NCI-H1048 (cell line): ENCODE measurements at regions not wholly inside any gene's neighbourhood (a gene's known extent, or its start where the extent isn't known, plus 50 kb on each side); places are given as distances from the start of the nearest gene placed in this dataset.

Source experiments
- DNase-seq: peaks from one replicate; lab custom pipeline; 2025; lab: John Stamatoyannopoulos, UW

DNA sequence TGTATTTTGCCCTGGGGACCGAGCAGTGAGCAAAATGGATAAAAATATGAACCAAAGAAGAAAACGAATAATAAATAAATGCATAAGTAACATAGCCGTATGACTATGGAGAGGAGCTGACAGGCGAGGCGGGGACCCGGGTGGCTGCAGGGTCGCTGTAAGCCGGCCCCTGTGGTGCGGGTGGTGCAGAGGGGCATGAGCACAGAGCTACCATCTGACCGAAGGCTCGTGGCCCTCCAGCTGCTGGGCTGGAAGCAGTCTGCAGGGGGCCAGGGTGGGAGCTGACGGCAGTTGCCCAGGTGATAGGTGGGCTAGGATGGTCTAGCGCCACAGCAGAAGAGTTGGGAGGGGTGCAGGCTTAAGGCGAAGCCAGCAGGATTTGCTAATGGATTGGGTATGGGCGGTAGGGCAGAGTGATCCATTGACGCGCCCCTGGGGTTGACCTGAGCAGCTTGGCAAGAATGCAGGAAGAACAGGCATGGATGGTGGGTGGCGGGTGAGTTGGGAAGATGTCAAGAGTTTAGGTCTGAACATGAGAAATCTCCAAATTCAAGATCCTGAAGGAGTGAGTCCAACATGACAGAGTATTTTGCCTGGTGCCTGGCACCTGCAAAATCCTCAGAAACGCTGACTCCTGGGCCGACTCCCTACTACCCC lies 228.0 kb downstream of the FOXL1 start:
- no peak for DNase-seq

DNA sequence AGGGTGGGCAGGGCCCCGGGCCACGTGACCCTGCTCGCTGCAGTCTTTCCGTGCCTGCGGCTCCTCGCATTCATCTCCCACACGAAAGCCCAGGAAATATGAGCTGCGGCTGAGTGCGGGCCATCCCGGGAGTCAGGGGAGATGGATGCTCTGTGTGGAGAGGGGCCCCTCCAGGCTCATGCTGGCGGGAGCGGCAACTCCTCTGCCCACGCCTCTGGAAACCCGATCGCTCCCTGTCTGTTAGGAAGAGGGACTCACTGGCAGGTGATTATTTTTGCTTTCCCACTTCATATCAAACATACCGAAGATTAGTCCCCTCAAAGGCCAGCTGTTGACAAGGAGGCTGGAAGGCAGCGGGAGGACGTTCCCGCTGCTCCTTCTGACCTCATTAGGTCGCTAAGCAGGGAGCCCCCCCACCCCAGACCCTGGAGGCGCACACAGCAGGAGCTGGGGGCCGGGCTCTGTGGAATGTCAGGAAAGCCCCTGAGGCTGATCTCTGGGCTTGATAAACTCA lies 228.5 kb downstream of the FOXL1 start:
- no peak for DNase-seq

DNA sequence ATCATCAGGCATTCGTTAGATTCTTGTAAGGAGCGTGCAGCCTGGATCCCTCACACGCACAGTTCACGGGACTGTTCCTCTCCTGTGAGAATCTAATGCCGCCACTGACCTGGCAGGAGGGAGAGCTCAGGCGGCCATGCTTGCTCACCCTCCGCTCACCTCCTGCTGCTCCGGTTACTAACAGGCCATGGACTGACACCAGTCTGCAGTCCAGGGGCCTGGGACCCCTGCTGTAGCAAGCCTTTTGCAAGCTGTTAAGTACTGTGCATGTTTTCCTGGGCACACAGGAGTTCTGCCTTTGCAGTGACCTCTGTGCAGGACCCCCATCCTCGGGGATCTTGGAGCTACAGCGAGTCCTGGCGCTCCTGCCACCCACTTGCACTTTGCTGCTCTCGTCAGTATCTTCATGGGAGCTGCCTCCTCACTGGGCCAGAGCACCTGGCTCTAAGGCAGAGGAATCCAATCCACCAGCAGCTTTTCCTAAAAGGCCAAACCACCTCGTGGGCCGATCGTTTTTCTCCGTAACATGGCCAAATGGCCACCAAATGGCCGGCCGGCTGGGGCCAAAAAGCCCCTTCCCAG lies 230.6 kb downstream of the FOXL1 start:
- no peak for DNase-seq

DNA sequence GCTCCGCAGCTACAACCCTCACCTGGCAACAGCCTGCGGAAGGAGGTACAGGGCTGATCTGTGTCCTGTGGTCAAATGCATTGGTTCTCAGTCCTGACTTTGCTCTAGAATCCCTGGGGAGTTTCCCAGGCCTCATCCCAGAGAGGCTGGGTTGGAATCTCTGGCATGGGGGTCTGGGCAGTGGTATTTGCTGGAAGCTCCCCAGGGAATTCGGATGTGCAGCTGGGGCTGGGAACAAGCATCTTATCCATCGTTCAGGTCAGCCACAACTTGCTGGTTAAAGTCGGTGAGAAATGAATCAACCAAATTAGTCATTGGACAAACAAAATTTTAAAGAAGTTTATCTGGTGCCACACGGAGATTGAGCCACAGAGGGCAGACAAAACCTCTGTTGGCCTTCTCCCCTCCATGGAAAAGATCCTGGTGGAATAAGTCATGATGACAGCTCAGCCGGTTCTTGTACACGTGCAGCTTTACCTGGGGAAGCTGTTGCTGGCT lies 231.2 kb downstream of the FOXL1 start:
- no peak for DNase-seq

DNA sequence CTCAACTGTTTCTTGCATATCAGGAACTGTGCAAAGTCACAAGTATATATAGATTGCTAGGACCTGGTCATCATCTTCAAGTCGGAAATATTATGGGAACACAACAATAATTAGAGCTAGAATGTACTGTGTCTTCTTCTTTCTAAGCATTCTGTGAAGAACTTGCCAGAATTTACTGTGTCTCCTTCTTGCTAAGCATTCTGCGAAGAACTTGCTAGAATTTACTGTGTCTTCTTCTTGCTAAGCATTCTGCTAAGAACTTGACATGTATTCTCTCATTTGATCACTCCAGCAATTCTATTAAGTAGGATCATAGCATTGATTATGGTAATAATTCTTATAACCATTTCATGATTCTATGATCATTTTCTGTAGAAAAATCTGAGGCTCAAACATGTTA lies 231.7 kb downstream of the FOXL1 start:
- no peak for DNase-seq

DNA sequence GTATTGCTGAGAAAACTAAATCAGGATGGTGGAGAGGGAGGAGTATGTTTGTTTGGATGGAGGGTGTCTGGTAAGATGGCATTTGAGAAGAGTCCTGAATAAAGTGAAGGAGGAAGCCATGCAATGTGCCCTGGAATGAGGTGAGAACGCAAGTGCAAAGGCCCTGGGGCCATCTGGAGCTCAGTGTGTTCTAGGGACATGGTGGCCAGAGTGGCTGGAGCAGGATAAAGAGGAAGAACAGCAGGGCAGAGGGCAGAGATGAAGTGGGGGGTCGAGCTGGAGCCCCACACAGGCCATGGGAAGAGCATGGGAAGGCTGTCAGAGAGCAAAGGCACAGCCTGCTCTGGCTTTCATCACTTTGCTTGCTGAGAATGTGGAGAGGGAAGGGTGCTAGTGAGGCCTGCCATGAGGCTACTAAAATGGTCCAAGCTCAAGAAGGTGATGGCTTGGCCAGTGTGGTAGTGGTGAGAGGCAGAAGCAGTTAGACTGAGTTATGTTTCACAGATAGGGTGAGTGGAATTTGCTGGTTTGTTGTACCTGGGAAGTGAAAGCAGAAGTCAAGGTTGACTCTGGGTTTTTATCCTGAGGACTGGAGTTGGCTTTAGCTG lies 234.1 kb downstream of the FOXL1 start:
- DNase-seq, result no peak

DNA sequence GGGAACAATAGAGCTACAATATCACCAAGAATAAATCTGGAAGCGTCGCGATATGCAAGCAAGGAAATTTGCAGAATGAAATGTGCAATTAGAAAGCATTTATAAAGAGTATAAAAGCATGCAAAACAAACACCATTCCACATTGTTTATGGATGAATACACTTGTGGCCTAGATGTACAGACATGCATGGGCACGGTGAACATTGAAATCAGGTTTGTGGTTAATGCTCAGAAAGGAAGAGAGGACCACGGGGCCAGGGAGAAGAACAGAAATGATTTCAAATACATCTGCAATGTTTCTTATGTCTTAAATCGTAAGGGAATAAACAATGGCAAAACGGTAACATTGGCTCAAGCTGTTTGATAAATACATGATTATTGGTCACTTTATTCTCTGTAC lies 235.9 kb downstream of the FOXL1 start:
- no peak for DNase-seq

DNA sequence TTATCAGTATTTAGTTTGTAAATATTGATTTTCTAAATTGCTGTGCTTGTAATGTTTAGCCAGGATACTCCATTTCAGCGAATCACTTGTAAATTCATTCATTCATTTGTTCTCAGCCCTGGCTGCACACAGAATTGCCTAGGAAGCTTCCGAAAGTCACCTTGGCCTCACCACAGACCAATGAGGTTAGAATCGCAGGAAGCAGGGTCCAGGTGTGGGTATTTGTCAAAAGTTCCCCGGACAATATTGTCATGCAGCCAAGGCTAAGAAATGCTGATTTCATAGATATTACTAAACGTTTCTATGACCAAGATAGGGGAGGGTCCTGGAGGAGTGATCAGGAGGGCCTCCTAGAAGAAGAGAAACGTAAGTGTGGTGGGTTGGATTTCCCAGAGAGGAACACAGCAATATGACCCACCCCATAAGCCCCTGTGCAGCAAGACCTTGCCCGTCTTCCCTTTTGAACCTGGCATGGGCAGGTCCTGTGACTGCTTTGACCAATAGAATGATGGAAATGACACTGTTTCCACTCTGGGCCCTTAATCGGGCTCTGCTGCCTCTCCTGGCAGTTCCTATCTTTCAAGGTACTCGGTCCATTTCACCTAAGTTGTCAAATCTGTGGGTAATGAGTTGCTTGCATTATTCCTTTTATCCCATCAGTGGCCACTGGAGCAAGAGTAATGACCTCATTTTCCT lies 238.7 kb downstream of the FOXL1 start:
- DNase-seq, result no peak

DNA sequence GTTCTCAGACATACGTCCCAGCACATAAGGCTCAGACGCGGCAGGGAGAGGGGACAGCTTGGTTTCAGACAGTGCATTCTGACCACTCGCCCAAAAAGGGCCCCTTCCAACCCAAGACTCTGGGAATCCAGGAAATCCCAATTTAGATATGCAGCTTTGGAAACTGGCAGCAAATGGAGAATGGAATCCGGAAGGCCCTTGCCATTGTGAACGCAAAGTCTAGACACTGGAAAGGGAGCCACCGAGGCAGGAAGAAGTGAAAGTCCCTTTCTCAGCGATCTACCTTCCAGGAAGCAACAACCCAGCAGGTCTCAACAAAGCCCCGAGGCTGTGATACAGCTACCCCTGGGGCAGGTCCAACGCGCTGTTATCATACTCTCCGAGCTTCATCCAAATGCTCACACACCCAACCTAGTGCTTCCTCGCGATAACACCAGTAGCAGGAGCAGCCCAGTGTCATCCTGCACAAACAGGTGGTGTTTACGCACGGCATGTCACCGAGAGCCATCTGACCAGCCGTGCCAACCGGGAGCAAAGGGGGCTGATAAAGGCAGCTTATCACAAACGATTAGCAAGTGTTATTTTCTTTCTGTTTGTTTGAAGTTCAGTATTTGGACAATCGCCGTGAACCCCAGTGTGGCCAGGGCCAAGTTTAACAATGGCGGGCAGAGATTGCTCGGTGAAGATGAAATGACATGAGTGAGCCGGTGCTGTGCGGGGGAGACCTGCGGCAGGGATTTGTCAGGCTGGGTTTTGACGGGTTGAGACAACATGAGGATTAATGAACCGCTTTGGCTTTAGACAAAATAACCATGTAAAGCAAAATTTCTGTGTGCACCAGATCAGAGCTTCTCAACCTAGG lies 240.6 kb downstream of the FOXL1 start:
- no peak for DNase-seq

DNA sequence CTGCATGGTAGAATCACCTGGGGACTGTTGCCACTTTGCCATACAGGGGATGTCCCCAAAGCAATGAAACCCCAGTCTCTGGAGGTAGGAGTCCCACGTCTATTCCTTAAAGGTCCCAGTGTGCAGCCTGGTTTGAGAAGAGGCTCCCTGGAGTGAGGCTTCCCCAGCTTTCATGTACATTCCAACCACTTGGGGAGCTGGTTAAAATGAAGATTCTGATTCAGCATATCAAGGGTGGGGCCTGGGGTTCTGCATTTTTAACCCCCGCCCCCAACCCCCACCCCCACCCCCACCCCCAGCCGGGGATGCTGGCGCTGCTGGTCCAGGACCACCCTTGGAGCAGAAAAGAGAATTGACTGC lies 241.2 kb downstream of the FOXL1 start:
- DNase-seq, result no peak

DNA sequence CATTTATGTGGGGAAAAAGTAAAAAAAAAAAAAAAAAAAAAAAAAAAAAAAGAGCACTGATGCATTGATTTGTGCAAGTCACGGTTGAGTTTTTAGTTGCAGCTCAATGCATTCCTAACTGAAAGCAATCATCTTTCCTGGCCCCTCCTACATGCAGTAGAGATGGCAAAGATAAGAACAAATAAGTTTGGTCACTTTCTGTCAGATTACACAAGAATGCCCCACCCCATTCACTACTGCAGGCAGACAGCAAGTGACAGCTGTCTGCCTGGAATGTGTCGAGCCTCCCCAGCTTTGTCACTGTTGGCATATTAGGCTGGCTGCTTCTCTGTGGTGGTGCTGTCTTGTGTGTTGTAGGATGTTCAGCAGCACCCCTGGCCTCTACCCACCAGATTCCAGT lies 243.5 kb downstream of the FOXL1 start:
- no peak for DNase-seq

DNA sequence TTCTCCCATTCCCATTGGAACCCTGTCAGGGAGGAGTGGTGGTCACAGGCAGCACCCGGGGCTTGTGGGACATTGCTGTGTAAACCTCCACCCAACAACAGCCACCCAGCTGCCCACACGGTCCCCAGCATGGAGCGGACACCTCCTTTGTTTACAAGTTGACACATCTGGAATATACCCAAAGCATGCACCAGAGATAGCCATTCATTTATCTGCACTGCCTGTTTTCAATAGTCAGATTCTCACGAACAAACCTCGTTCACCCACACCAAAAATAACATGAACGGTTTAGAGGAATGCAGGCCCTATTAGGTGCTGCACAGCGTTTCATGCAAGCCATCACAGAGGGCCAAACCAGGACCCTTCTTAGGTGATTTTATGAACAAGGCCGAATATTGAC lies 244.8 kb downstream of the FOXL1 start:
- DNase-seq, result no peak

DNA sequence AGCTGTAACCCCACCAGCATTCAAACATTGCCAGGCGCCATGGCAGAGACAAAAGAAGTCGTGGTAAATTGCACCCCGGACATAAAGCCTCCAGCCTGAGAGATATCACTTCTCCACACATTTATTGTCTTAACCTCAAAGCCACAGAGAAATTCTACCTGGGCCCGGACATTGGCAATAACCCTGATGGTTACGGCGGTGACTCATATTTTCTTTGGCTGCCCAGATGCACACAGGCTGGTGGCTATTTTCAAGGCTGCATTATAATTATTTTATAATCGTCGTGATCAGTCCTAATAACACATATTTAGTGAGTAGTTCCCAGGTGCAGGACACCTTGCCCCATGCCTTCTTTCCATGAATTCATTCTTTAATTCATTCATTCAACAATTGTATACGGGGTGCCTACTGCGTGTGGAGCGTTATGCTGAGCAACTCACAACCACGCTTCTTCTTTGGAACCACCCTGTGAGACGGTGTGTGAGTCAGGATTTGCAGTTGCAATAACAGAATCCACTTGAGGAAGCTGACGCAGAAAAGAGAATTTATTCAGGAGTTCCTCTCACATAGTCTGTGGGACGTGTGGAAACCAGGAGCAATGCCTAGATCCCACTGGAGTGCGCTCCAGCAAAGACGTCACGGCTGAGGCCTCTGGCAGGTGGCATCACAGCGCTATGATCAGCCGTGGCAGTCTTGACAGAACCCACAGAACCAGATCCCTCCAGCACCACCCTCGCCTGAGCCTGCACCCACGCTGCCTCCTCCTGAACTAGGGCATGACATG lies 245.7 kb downstream of the FOXL1 start:
- no peak for DNase-seq

DNA sequence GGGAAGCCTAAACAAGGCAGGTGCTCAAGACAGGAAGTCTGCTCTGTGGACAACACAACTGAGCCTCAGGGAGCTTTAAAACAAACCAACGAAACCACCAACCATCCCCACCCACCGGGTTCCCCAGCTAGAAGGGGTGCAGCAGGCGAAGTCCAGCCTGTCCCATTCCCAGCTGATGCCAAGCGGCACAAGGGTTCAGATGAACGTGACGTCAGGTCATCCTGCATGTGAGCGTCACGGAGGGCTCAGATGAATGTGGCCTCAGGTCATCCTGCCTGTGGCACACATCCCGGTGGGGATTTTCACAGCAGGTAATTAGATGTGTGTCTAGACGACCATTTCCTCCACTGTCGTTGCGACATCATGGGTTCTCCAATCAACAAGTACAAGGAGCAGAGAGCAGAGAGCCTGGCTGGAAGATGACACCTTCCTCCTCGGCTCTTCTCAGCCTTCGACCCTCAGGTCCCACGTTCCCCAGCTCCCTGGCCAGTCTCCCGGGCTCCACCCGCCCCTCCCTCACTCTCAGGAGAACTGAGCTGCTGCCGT lies 246.5 kb downstream of the FOXL1 start:
- no peak for DNase-seq

DNA sequence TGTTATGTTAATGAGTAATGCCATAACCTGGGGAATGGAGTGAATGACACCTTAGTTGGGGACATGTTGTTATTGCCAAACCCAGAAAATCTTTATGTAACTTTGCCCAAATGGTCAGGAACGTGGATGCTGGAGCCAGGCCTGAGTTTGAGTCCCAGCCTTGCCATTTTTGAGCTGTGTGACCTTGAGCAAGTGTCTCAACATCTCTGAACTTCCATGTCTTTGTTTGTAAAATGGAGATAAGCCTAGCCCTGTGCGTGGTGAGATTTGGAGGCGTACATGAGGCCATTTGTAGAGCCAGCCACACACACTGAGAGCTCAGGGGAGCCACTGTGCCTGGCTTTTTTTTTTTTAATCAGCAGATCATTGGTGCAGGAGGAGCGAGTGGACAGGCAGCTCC lies 247.3 kb downstream of the FOXL1 start:
- DNase-seq, result no peak

DNA sequence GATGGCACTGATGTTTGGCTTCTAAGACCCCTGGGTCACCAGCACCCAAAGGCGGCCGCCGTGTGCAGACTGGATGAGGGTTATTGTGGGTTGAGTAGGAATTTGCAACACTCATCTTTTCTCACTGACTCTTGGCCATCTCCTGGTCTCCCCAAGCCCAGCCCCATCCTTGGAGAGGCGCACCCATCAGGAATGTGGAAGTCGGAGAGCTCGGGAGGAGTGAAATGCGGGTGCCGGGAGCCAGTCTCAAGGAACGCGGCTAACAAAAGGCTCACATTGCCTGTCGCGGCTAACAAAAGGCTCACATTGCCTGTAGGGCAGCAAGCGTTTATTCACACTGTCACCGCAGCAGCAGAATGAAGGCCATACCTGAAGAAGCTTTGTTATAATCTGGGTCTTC lies 248.6 kb downstream of the FOXL1 start:
- no peak for DNase-seq

DNA sequence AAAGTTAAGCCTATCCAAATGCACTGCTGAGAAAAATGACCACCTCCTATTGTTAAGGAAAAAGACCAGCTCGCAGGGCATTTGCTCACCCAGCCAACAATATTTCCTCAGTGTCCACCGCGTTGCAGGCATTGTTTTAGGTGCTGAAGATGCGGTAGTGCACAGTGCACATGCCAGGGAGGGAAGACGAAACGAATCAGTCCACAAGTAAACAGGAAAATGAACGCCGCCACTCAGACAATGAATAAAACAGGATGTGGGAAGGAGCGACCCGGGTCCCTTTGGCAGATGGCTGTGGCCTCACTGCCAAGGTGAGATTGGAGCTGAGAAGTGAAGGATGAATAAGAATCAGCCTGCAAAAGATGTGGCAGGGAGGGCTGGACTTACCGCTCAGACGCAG lies 249.2 kb downstream of the FOXL1 start:
- no peak for DNase-seq

DNA sequence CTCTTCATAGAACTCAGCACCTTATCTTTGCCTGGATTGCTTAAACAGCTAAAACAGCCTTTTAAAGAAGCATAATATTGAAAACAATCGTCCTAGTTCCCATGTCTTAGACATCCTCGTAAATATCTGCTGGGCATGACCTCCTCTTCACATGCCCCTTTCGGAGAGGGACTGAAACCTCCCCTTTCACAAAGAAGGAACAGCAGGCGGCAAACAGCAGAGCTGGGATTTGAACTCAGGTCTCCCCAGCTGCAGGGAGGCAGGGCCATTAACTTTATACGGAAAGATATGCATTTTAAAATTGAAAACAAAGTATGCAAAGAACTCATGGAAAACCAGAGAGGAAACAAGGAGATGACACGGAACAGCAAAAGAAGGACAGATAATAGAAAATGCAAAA lies 249.9 kb downstream of the FOXL1 start:
- DNase-seq, result no peak

DNA sequence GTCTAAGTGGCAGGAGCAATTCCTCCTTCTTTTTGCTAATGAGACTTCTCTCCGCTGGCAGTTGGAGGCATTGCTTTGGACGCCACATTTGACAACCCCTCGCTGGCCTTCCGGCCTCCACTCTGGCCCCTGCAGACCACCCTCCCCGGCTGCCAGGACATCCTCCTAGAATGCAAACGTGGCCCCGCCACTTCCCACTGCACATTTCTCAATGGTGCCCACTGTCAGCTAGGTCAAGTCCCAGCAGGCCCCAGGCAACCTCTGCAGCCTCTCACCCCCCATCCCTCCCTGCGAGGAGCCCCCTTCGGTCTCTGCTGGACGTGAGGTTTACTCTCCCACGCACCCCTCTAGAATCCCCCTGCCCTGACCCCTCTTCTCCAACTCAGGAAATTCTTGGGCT lies 250.3 kb downstream of the FOXL1 start:
- no peak for DNase-seq

DNA sequence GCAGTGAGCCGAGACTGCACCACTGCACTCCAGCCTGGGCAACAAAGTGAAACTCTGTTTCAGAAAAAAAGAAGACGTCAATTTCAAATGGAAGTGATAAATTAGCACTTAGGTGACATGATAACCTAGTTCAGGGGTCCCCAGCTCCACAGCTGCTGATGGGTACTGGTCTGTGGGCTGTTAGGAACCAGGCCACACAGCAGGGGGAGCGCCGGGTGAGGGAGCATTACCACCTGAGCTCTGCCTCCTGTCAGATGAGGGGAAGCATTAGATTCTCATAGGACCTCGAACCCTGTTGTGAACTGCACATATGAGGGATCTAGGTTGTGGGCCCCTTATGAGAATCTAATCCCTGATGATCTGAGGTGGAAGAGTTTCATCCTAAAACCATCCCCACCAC lies 253.0 kb downstream of the FOXL1 start:
- no peak for DNase-seq

DNA sequence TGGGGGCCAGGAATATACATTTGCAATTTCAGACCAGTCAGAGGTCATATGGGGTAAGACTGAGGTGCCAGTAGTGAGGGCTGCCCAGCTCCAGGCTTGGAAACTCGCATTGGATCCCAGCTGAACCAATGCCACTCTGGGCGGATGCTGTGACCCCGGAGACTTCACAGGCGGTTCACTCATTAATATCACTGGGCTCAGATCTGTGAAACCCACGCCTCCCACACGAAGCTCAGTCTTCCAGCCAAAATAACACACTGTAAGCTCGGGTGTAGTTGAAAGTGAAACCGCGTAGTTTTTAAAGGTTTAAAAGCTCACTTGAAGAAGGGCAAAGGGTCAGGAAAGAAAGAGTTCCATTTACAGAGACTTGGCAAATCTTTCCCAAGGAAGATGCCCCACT lies 254.8 kb downstream of the FOXL1 start:
- no peak for DNase-seq
